Mesendoderm (in vitro differentiated cells): ENCODE measurements at regions not wholly inside any gene's neighbourhood (a gene's known extent, or its start where the extent isn't known, plus 50 kb on each side); places are given as distances from the start of the nearest gene placed in this dataset.

Experiments used
- DNase-seq: peaks from one replicate; pipeline ENCODE4 v3.0.0; 2013
- H2AK5ac ChIP-seq: 2 replicates; pipeline ENCODE4 v1.6.1; 2013; ENCODE audit warnings: low read length, inconsistent platforms
- H2BK120ac ChIP-seq: 2 replicates; pipeline ENCODE4 v1.6.1; 2013; ENCODE audit warnings: low read depth, mild to moderate bottlenecking, low read length, moderate library complexity, mixed read lengths
- H2BK15ac ChIP-seq: replicated peaks from 2 replicates; pipeline ENCODE4 v1.6.1; 2013; ENCODE audit warnings: low read depth, mild to moderate bottlenecking, moderate library complexity
- H2BK5ac ChIP-seq: 2 replicates; pipeline ENCODE4 v1.6.1; 2013; ENCODE audit warnings: low read length, inconsistent platforms
- H3K18ac ChIP-seq: 2 replicates; pipeline ENCODE4 v1.6.1; 2013; ENCODE audit warnings: mild to moderate bottlenecking, low read length, mixed read lengths
- H3K23ac ChIP-seq: one replicate; pipeline ENCODE4 v1.6.1; 2013; ENCODE audit warnings: low read length
- H3K27ac ChIP-seq: 2 replicates; pipeline ENCODE4 v1.5.1; 2013; ENCODE audit warnings: low read depth, mild to moderate bottlenecking, inconsistent platforms, low read length, moderate library complexity
- H3K27me3 ChIP-seq: 2 replicates; pipeline ENCODE4 v1.6.1; 2013; ENCODE audit warnings: low read length, control low read depth, mild to moderate bottlenecking, inconsistent platforms; ENCODE audit not compliant: insufficient read depth, poor library complexity
- H3K36me3 ChIP-seq: 2 replicates; pipeline ENCODE4 v1.6.1; 2013; ENCODE audit warnings: low read length, inconsistent platforms; ENCODE audit not compliant: control insufficient read depth, insufficient read depth
- H3K4ac ChIP-seq: one replicate; pipeline ENCODE4 v1.6.1; 2013; ENCODE audit warnings: low read depth, mild to moderate bottlenecking, low read length, moderate library complexity
- H3K4me1 ChIP-seq: 2 replicates; pipeline ENCODE4 v1.6.1; 2013; ENCODE audit warnings: low read depth, low read length, inconsistent platforms; ENCODE audit not compliant: control insufficient read depth
- H3K4me2 ChIP-seq: 2 replicates; pipeline ENCODE4 v1.6.1; 2013; ENCODE audit warnings: low read length
- H3K4me3 ChIP-seq: 2 replicates; pipeline ENCODE4 v1.5.1; 2013; ENCODE audit warnings: mild to moderate bottlenecking, low read length
- H3K56ac ChIP-seq: one replicate; pipeline ENCODE4 v1.6.1; 2013; ENCODE audit warnings: low read length
- H3K79me1 ChIP-seq: 2 replicates; pipeline ENCODE4 v1.6.1; 2013; ENCODE audit warnings: low read length, inconsistent platforms
- H3K79me2 ChIP-seq: 2 replicates; pipeline ENCODE4 v1.6.1; 2013; ENCODE audit warnings: mild to moderate bottlenecking, low read length; ENCODE audit not compliant: control insufficient read depth, insufficient read depth
- H3K9ac ChIP-seq: 2 replicates; pipeline ENCODE4 v1.6.1; 2013; ENCODE audit warnings: low read length, inconsistent platforms
- H4K5ac ChIP-seq: one replicate; pipeline ENCODE4 v1.6.1; 2013; ENCODE audit warnings: low read length
- H4K8ac ChIP-seq: one replicate; pipeline ENCODE4 v1.6.1; 2013; ENCODE audit warnings: low read depth, mild to moderate bottlenecking, control low read depth, low read length, moderate library complexity
- WGBS: extraction: QIAGEN DNeasy Blood & Tissue Kit; methylation state at CpG from one replicate; pipeline ENCODE4 v1.1.7; 2013; ENCODE audit warnings: low lambda C conversion rate, missing lambda C conversion rate; ENCODE audit not compliant: insufficient coverage; ENCODE audit errors: extremely low coverage; 5-methylcytosine and 5-hydroxymethylcytosine counted together

GRCh38 chr9:14523545-14523944 lies 169.7 kb downstream of the ZDHHC21 start:
- DNase-seq: no peak
- Histone ChIP-seq H3K27me3 (no peaks in the 10 kb centered on the region), H3K4ac (no peak overlapping the region), H2BK120ac (no peak overlapping the region), H3K4me3 (no peak overlapping the region), H3K18ac (no peak overlapping the region), H3K9ac (no peak overlapping the region), H4K8ac (no peak overlapping the region), H3K79me2 (no peaks in the 10 kb centered on the region), H2BK15ac (no peak overlapping the region), H4K5ac (no peak overlapping the region), H3K23ac (no peak overlapping the region), H2BK5ac (no peak overlapping the region), H3K4me2 (no peak overlapping the region), H3K56ac (no peak overlapping the region), H3K27ac (no peak overlapping the region), H2AK5ac (no peak overlapping the region), H3K36me3 (no peaks in the 10 kb centered on the region), H3K79me1 (no peaks in the 10 kb centered on the region), H3K4me1 (no peaks in the 10 kb centered on the region)
- WGBS: 100% methylated on average over 2 of the region's 6 CpGs

GRCh38 chr9:14522627-14523379 lies 170.4 kb downstream of the ZDHHC21 start:
- H3K4ac ChIP-seq: no peak overlapping the region
- H4K8ac ChIP-seq: no peak overlapping the region
- no peak overlapping the region for H3K4me3 ChIP-seq
- H3K79me2 ChIP-seq: no peaks in the 10 kb centered on the region
- no peak overlapping the region for H2BK120ac ChIP-seq
- no peaks in the 10 kb centered on the region for H3K36me3 ChIP-seq
- H3K4me1 ChIP-seq: no peaks in the 10 kb centered on the region
- no peak overlapping the region for H3K27ac ChIP-seq
- H3K56ac ChIP-seq: no peak overlapping the region
- H3K9ac ChIP-seq: no peak overlapping the region
- DNase-seq: no peak
- no peaks in the 10 kb centered on the region for H3K27me3 ChIP-seq
- H2AK5ac ChIP-seq: no peak overlapping the region
- no peak overlapping the region for H2BK15ac ChIP-seq
- H4K5ac ChIP-seq: no peak overlapping the region
- 100% methylated on average over 1 of the region's 3 CpGs for WGBS
- no peaks in the 10 kb centered on the region for H3K79me1 ChIP-seq
- no peak overlapping the region for H2BK5ac ChIP-seq
- H3K23ac ChIP-seq: no peak overlapping the region
- no peak overlapping the region for H3K4me2 ChIP-seq
- H3K18ac ChIP-seq: no peak overlapping the region

- no peak for DNase-seq
- Histone ChIP-seq H3K27ac (no peak overlapping the region), H4K5ac (no peak overlapping the region), H3K18ac (no peak overlapping the region), H3K4me2 (no peak overlapping the region), H3K36me3 (no peaks in the 10 kb centered on the region), H2BK120ac (no peak overlapping the region), H3K4me1 (no peaks in the 10 kb centered on the region), H3K4ac (peak overlapping the region; percentile 7), H3K79me2 (no peaks in the 10 kb centered on the region), H2AK5ac (no peak overlapping the region), H2BK5ac (no peak overlapping the region), H3K23ac (no peak overlapping the region), H3K9ac (no peak overlapping the region), H3K4me3 (no peak overlapping the region), H3K56ac (no peak overlapping the region), H3K27me3 (no peaks in the 10 kb centered on the region), H2BK15ac (no peak overlapping the region), H4K8ac (no peak overlapping the region), H3K79me1 (no peaks in the 10 kb centered on the region)
- no CpG with 5 or more reads among the region's 2 CpGs for WGBS
Measured at GRCh38 chr9:14520341-14520740, 172.9 kb downstream of the ZDHHC21 start.

GRCh38 chr9:14517154-14517906 lies 175.9 kb downstream of the ZDHHC21 start:
- Histone ChIP-seq H2BK5ac (no peak overlapping the region), H3K27me3 (no peaks in the 10 kb centered on the region), H3K23ac (no peak overlapping the region), H3K27ac (no peak overlapping the region), H3K56ac (no peak overlapping the region), H3K4me2 (no peak overlapping the region), H3K9ac (no peak overlapping the region), H3K4me3 (no peak overlapping the region), H2BK15ac (no peak overlapping the region), H4K5ac (no peak overlapping the region), H3K4me1 (no peaks in the 10 kb centered on the region), H3K18ac (no peak overlapping the region), H2BK120ac (no peak overlapping the region), H2AK5ac (no peak overlapping the region), H4K8ac (no peak overlapping the region), H3K36me3 (no peaks in the 10 kb centered on the region), H3K79me2 (no peaks in the 10 kb centered on the region), H3K79me1 (no peaks in the 10 kb centered on the region), H3K4ac (no peak overlapping the region)
- WGBS: no CpG with 5 or more reads among the region's 4 CpGs
- no peak for DNase-seq

DNA sequence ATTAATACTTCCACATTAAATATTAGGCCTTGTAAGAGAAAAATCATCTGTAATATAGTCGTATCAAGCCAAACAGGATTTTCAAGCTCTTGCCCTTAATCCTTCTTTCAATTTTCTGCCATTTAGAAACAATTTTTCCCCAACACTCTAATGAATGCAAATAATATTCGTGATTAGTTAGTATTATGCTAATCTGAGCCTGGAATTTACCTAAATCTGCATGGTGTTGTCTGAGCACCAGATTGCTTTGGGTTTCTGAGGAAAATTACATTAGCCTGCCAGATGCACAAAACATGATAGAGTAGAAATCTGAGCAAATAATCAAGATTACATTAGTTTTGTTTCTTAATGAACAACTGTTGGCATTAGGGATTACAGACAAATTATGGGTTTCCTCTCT lies 176.6 kb downstream of the ZDHHC21 start:
- no peak overlapping the region for H3K4ac ChIP-seq
- H2AK5ac ChIP-seq: no peak overlapping the region
- no peak overlapping the region for H3K56ac ChIP-seq
- H3K79me2 ChIP-seq: no peaks in the 10 kb centered on the region
- H2BK15ac ChIP-seq: no peak overlapping the region
- no peak overlapping the region for H3K18ac ChIP-seq
- H3K79me1 ChIP-seq: no peaks in the 10 kb centered on the region
- no peak for DNase-seq
- no peak overlapping the region for H3K4me3 ChIP-seq
- no peak overlapping the region for H4K8ac ChIP-seq
- H4K5ac ChIP-seq: no peak overlapping the region
- H2BK120ac ChIP-seq: no peak overlapping the region
- no peaks in the 10 kb centered on the region for H3K36me3 ChIP-seq
- H3K9ac ChIP-seq: no peak overlapping the region
- H3K23ac ChIP-seq: no peak overlapping the region
- no CpG with 5 or more reads among the region's 2 CpGs for WGBS
- no peak overlapping the region for H3K27ac ChIP-seq
- H3K4me1 ChIP-seq: no peaks in the 10 kb centered on the region
- H3K4me2 ChIP-seq: no peak overlapping the region
- H2BK5ac ChIP-seq: no peak overlapping the region
- H3K27me3 ChIP-seq: no peaks in the 10 kb centered on the region
